Right lobe of liver (tissue), 6 donors: ENCODE measurements at regions not wholly inside any gene's neighbourhood (a gene's known extent, or its start where the extent isn't known, plus 50 kb on each side); places are given as distances from the start of the nearest gene placed in this dataset.
A peak's percentile ranks its signal among the peaks of the same experiment; 100 is the strongest.

ENCODE experiments used
- ATAC-seq, 4 donors: fragments of 200-7000 bp; cut with Tn5 transposase; one replicate each; pipeline ENCODE4 v1.9.1; 2020; ENCODE audit warnings: mild to moderate bottlenecking in 4 of 4, moderate library complexity in 4 of 4
- DNase-seq, 3 donors: peaks; one replicate each; pipeline ENCODE4 v3.0.0-alpha.2; 2020
- H3K27ac ChIP-seq, 3 donors: fragments of 200-600 bp; one replicate each; pipeline ENCODE4 v1.8.0; 2022
- H3K27me3 ChIP-seq, 2 donors: fragments of 200-600 bp; one replicate each; pipeline ENCODE4 v1.8.0; 2022
- H3K36me3 ChIP-seq, 4 donors: fragments of 200-600 bp; sonication (generic) in 1 of 4; one replicate each; pipeline versions ENCODE4 v1.5.1 to v1.8.0; 2017 to 2022; ENCODE audit warnings: control low read depth in 1 of 4
- H3K4me1 ChIP-seq, 4 donors: fragments of 200-600 bp; sonication (generic) in 1 of 4; one replicate each; pipeline versions ENCODE4 v1.5.1 to v1.8.0; 2017 to 2022; ENCODE audit warnings: control low read depth in 1 of 4
- H3K4me3 ChIP-seq, 3 donors: fragments of 200-600 bp; one replicate each; pipeline ENCODE4 v1.8.0; 2022
- H3K9me3 ChIP-seq, 4 donors: fragments of 200-600 bp; sonication (generic) in 1 of 4; one replicate each; pipeline versions ENCODE4 v1.5.1 to v1.8.0; 2017 to 2022; ENCODE audit warnings: control low read depth in 1 of 4
- POLR2A ChIP-seq: fragments of 450-650 bp; IDR thresholded peaks from one replicate; pipeline ENCODE4 v1.6.1; 2017; ENCODE audit warnings: antibody characterized with exemption, mild to moderate bottlenecking
- WGBS: methylation state at CpG from one replicate; pipeline ENCODE4 v1.1.6; 2018; ENCODE audit warnings: low coverage, low lambda C conversion rate; ENCODE audit not compliant: insufficient coverage; ENCODE audit errors: missing lambda C conversion rate; 5-methylcytosine and 5-hydroxymethylcytosine counted together
- intact Hi-C, 2 donors: fragments of 100-400 bp; cut with DNase I; formaldehyde crosslinking; loops; one replicate each; pipeline versions ENCODE4 v1.11.2 to v1.14.1; 2022
- small RNA-seq, 2 experiments: library from RNA; depleted of rRNA; stranded (forward); fragments of <200 nt; gene quantifications; one replicate each; pipeline ENCODE3, GENCODE V24; 2016
- TF ChIP-seq, protein P1 (sequence below), 4 donors: fragments of 200-600 bp in 3 of 4; fragments of 450-650 bp in 1 of 4; IDR thresholded peaks; one replicate each; pipeline versions ENCODE4 v1.5.1 to v1.8.0; 2016 to 2022; ENCODE audit warnings: antibody characterized with exemption in 4 of 4, mild to moderate bottlenecking in 2 of 4
- donor health status: DM: no; HTN: yes; CAD: no.
- donor health status: DM: no; HTN: no; CAD: no.
- donor health status: DM: no; HTN: no; CAD: no.
- donor health status: DM: no; HTN: yes; CAD: no.
- donor health status: DM: no; HTN: yes; CAD: no.

DNA sequence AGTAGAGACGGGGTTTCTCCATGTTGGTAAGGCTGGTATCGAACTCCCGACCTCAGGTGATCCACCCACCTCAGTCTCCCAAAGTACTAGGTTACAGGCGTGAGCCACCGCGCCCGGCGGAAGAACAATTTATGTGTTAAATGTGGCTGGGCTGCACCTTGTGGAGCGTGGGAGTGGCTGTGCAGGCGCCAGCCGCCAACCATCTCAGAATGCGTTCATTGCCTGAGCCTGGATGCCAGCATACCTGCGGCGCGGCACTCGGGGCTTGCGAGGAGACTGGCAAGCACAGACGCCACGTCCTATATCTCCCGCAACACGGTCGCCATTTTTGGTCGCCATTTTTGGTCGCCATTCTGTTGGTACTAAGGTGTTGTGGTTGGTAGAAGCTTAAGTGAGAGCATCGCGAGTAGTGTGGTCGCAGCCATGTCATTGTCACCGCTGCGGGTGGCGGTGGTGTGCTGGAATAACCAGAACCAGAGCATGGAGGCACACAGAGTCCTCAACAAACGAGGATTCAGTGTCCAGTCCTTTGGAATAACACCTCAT is 193.6 kb upstream of the HTR2C start:
- intact Hi-C loops, result no loop called here
- Histone ChIP-seq H3K9me3 (no peaks in the 10 kb centered on the region), H3K27me3 (no peaks in the 10 kb centered on the region), H3K4me3 (no peak overlapping the region), H3K4me1 (no peaks in the 10 kb centered on the region), H3K27ac (no peak overlapping the region), H3K36me3 (no peaks in the 10 kb centered on the region)
- DNase-seq, result peak in 1 of 3 donors; percentile 37
- no peak for ATAC-seq
- TF ChIP-seq, protein P1, sequence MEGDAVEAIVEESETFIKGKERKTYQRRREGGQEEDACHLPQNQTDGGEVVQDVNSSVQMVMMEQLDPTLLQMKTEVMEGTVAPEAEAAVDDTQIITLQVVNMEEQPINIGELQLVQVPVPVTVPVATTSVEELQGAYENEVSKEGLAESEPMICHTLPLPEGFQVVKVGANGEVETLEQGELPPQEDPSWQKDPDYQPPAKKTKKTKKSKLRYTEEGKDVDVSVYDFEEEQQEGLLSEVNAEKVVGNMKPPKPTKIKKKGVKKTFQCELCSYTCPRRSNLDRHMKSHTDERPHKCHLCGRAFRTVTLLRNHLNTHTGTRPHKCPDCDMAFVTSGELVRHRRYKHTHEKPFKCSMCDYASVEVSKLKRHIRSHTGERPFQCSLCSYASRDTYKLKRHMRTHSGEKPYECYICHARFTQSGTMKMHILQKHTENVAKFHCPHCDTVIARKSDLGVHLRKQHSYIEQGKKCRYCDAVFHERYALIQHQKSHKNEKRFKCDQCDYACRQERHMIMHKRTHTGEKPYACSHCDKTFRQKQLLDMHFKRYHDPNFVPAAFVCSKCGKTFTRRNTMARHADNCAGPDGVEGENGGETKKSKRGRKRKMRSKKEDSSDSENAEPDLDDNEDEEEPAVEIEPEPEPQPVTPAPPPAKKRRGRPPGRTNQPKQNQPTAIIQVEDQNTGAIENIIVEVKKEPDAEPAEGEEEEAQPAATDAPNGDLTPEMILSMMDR (IDR thresholded peaks at IDR 0.05), result no peak
- TF ChIP-seq POLR2A, result no peak
- WGBS, result 73% methylated on average over 10 of the region's 31 CpGs

Small RNA genes lying in the stretch of these regions (small RNA-seq; reads per million reads assigned to genes)
- gene AL953862.1, result 0 reads per million in 2 experiments
